Gastroesophageal sphincter (tissue), 3 donors: ENCODE measurements at regions not wholly inside any gene's neighbourhood (a gene's known extent, or its start where the extent isn't known, plus 50 kb on each side); places are given as distances from the start of the nearest gene placed in this dataset.

ENCODE experiments used
- CTCF ChIP-seq, 4 experiments: fragments of 200-600 bp in 2 of 4; fragments of 450-650 bp in 2 of 4; sonication (generic) in 1 of 4; IDR thresholded peaks; one replicate each; pipeline ENCODE4 v1.5.1; 2017 to 2019; ENCODE audit warnings: antibody characterized with exemption in 4 of 4, mild to moderate bottlenecking in 2 of 4, moderate library complexity in 2 of 4
- POLR2A ChIP-seq, 2 donors: fragments of 450-650 bp; IDR thresholded peaks; one replicate each; pipeline ENCODE4 v1.6.1; 2017; ENCODE audit warnings: antibody characterized with exemption in 2 of 2, mild to moderate bottlenecking in 2 of 2, moderate library complexity in 1 of 2
- POLR2AphosphoS5 ChIP-seq: sonication (generic); formaldehyde crosslinking; IDR thresholded peaks from one replicate; pipeline ENCODE4 v1.6.1; 2017; ENCODE audit warnings: antibody characterized with exemption

GRCh38 chr5:158159621-158160020 lies 300.7 kb upstream of the CLINT1 start:
- TF ChIP-seq CTCF (IDR thresholded peaks at IDR 0.05) (no peak), POLR2AphosphoS5 (no peak), POLR2A (IDR thresholded peaks at IDR 0.05) (no peak)
